Testis (tissue), 2 donors: ENCODE measurements at regions not wholly inside any gene's neighbourhood (a gene's known extent, or its start where the extent isn't known, plus 50 kb on each side); places are given as distances from the start of the nearest gene placed in this dataset.

Experiments used
- POLR2A ChIP-seq: fragments of 450-650 bp; IDR thresholded peaks from one replicate; pipeline ENCODE4 v1.6.1; 2017; ENCODE audit warnings: antibody characterized with exemption, mild to moderate bottlenecking, moderate library complexity
- TF ChIP-seq, protein P1 (sequence below), 3 experiments: fragments of 450-650 bp in 2 of 3; fragments of 200-600 bp in 1 of 3; sonication (generic) in 1 of 3; IDR thresholded peaks; one replicate each; pipeline ENCODE4 v1.5.1; 2016 to 2019; ENCODE audit warnings: antibody characterized with exemption in 3 of 3, mild to moderate bottlenecking in 2 of 3, moderate library complexity in 1 of 3

DNA sequence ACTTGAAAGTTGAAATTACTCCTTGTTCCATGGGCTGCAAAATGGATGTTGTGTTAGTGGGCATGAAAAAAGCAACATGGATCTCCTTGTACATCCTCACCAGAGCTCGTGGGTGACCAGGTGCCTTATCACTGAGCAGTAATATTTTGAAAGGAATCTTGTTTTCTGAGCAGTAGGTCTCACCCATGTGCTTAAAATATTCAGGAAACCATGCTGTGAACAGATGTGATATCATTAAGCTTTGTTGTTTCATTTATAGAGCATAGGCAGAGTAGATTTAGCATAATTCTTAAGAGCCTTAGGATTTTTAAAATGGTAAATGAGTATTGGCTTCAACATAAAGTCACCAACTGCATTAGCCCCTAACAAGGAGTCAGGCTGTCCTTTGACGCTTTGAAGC, 316.6 kb downstream of the TYW1 start:
- TF ChIP-seq POLR2A: no peak
- TF ChIP-seq, protein P1, sequence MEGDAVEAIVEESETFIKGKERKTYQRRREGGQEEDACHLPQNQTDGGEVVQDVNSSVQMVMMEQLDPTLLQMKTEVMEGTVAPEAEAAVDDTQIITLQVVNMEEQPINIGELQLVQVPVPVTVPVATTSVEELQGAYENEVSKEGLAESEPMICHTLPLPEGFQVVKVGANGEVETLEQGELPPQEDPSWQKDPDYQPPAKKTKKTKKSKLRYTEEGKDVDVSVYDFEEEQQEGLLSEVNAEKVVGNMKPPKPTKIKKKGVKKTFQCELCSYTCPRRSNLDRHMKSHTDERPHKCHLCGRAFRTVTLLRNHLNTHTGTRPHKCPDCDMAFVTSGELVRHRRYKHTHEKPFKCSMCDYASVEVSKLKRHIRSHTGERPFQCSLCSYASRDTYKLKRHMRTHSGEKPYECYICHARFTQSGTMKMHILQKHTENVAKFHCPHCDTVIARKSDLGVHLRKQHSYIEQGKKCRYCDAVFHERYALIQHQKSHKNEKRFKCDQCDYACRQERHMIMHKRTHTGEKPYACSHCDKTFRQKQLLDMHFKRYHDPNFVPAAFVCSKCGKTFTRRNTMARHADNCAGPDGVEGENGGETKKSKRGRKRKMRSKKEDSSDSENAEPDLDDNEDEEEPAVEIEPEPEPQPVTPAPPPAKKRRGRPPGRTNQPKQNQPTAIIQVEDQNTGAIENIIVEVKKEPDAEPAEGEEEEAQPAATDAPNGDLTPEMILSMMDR (IDR thresholded peaks at IDR 0.05): no peak
